Mucosa of gallbladder (tissue), 1 donor: ENCODE measurements at regions not wholly inside any gene's neighbourhood (a gene's known extent, or its start where the extent isn't known, plus 50 kb on each side); places are given as distances from the start of the nearest gene placed in this dataset.

Experiments
- DNase-seq: peaks from one replicate; pipeline ENCODE4 v3.0.0-alpha.2; 2020; ENCODE audit warnings: low spot score
- donor health status: DM: no; HTN: no; CAD: no.

GRCh38 chr3:19717736-19718135 is 216.3 kb downstream of the EFHB start:
- no peak for DNase-seq

- DNase-seq: no peak
Observed at GRCh38 chr3:19711160-19711782, 222.7 kb downstream of the EFHB start.

- no peak for DNase-seq
Observed at GRCh38 chr3:19702416-19703078, 231.5 kb downstream of the EFHB start.

- DNase-seq: no peak
Observed at GRCh38 chr3:19688767-19689166, 245.2 kb downstream of the EFHB start.

- DNase-seq: no peak
Observed at GRCh38 chr3:19668163-19668562, 265.9 kb downstream of the EFHB start.

- DNase-seq: no peak
Observed at GRCh38 chr3:19662486-19662885, 271.5 kb downstream of the EFHB start.

GRCh38 chr3:19652336-19652735 is 281.7 kb downstream of the EFHB start:
- no peak for DNase-seq

GRCh38 chr3:19645093-19645492 is 288.9 kb downstream of the EFHB start:
- DNase-seq: no peak

GRCh38 chr3:19644405-19644804 is 289.6 kb downstream of the EFHB start:
- DNase-seq: no peak

- no peak for DNase-seq
Observed at GRCh38 chr3:19641408-19641807, 292.6 kb downstream of the EFHB start.

- no peak for DNase-seq
Observed at GRCh38 chr3:19632099-19633074, 301.6 kb downstream of the EFHB start.

- DNase-seq: no peak
Observed at GRCh38 chr3:19598870-19599269, 335.1 kb downstream of the EFHB start.

- DNase-seq: no peak
Observed at GRCh38 chr3:19596408-19596807, 337.6 kb downstream of the EFHB start.

GRCh38 chr3:19595884-19596283 is 338.1 kb downstream of the EFHB start:
- no peak for DNase-seq
